ENCODE measurements at regions not wholly inside any gene's neighbourhood (a gene's known extent, or its start where the extent isn't known, plus 50 kb on each side); places are given as distances from the start of the nearest gene placed in this dataset.
A peak's percentile ranks its signal among the peaks of the same experiment; 100 is the strongest.
"Not testable (repeated sequence)": the region's sequence is repeated elsewhere in the genome, so short reads cannot be mapped to it uniquely, and the experiment has no call there.

DNA sequence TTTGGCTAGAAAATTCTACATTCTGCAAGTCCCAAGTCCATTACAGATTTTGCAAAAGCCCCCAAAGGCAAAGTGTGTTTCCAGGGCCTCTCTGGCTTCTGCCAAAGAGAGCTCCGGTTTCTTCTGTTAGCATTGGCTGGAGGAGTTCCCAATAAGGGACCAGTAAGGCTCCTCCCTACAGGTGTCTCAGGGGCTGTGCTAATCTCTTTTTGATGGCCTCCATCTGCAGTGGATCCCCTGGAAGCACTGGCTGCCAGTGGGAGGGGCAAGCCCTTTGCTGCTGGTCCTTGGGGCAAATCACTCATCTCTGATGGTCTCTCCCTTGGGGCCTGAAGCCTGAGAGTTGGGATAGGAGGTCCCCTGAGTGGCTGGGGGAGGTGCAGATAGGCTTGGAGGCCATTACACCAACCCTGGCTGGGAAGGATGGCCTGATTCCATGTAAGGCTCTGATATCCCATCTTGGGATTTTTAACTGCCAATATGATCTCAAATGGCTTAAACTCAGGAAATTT lies 89.1 kb upstream of the USP24 start:
- DNase-seq (ENCODE audit: low read depth), result no peak

GRCh38 chr1:55302972-55303371 lies 87.8 kb upstream of the USP24 start:
- no peak for DNase-seq (ENCODE audit: low read depth)

DNA sequence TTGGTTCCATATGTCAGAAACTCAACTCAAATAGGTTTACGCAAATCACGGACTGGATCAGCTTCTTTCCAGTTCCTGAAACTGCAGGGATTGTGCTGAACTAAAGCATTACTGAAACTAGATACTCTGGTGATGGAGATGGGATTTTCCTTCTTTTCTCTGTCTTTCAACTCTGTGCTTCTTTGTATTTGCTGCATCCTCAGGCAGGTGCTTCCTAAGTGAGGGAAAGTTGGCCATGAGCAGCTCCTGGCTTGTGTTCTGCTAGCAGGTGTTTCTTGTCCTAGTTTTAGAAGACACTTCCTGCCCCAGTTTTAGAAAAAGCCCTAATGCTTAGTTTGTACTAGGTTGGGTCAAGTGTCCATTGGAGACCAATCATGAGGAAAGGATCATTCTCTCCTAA lies 86.7 kb upstream of the USP24 start:
- no peak for DNase-seq (ENCODE audit: low read depth)

- no peak for DNase-seq (ENCODE audit: low read depth)
These were observed 85.8 kb upstream of the USP24 start for GRCh38 chr1:55300975-55301374.

DNA sequence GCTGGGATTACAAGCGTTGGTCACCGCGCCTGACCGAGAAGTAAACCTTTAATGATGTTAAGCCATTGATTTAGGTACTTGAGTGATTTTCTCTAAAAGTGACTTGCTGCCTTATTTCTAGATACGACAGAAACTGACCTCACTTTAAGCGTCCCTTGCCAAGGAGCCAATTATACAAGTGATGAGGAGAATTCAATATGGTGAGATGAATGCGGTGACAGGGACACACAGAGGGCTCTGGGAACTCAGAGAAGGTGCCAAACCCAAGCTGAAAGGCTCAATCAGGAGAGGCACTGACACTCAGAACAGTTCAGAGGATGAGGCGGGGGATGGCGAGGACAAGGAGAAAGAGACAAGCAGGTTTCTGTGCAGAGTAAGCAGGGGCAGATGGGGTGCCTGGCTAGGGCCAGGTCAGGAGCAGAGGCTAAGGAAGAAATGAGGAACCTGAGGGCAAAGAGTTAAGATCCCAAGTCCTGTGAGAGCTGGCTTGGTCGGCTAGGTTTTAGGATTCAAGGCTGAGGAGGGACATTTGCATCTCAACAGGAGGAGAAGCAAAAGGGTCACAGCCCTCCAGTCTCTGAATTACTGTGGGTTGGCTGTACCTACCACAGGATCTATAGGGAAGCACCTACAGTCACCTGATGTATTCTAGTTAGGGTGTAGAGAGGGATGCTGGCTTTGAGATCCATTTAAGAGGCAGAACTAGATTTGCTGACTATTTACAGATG lies 83.2 kb upstream of the USP24 start:
- DNase-seq (ENCODE audit: low read depth), result no peak

DNA sequence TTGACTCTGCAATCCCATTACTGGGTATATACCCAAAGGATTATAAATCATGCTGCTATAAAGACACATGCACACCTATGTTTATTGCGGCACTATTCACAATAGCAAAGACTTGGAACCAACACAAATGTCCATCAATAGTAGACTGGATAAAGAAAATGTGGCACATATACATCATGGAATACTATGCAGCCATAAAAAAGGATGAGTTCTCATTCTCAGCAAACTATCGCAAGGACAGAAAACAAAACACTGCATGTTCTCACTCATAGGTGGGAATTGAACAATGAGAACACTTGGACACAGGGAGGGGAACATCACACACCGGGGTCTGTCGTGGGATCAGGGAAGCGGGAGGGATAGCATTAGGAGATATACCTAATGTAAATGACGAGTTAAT lies 81.1 kb upstream of the USP24 start:
- not testable (repeated sequence) for DNase-seq (ENCODE audit: low read depth)

GRCh38 chr1:55289614-55290013 lies 74.5 kb upstream of the USP24 start:
- DNase-seq (ENCODE audit: low read depth), result no peak

GRCh38 chr1:55289042-55289441 lies 73.9 kb upstream of the USP24 start:
- no peak for DNase-seq (ENCODE audit: low read depth)

DNA sequence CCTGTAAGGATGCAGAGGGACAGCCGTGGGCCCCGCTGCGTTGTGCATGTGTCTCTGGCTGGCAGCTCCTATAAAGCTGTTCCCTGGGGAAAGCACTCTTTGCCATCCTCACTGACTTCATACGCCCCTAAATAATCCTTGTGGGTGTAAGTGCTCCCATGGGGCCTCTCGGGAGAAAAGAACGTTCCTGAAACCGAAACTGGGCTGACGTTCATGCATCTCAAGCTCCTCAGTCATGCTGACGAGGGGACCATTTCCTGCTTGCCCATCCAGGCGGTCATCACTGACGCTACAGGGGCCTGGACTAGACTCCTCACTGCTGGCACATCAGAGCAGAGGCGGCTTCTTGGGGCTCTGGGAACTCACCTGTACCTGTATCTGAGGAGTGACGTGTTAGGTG lies 73.1 kb upstream of the USP24 start:
- DNase-seq (ENCODE audit: low read depth), result no peak

DNA sequence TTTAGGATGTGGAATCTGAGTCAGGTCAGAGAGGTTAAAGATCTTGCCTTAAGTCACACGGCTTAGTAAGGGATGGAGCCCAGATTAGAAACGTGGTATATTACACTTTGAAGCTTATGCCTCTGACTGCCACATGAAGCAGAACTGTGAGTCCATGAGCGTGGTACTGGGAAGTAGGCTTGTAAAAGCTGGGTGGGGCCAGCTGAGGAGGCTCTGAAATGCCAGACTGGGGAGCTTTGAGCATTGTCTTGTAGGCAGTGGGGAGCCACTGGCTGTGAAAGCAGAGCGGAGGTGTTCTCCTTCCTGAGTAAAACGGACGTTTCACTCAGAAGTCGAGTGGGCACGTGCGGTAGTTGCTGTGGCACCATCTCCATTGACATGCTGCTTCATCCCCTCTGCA lies 72.6 kb upstream of the USP24 start:
- no peak for DNase-seq (ENCODE audit: low read depth)

GRCh38 chr1:55286856-55287602 lies 71.9 kb upstream of the USP24 start:
- no peak for DNase-seq (ENCODE audit: low read depth)

DNA sequence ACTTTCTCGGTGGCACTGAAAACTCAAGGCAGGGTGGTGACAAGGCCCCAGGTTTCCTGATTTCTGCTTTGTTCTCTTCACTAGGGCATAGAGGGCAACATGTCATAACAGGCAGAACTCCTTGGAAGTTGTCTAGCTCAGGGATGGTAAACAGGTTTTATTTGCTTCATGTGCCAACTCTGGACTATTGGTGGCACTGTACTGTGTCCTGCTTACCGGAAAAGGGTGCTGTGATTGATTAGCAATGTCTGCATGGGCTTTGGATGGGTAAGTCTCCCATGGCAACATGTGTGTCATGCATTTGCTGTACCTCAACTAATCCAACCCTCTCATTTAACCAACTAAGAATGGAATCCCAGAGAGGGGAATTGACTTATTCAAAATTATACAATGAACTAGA lies 70.7 kb upstream of the USP24 start:
- no peak for DNase-seq (ENCODE audit: low read depth)

DNA sequence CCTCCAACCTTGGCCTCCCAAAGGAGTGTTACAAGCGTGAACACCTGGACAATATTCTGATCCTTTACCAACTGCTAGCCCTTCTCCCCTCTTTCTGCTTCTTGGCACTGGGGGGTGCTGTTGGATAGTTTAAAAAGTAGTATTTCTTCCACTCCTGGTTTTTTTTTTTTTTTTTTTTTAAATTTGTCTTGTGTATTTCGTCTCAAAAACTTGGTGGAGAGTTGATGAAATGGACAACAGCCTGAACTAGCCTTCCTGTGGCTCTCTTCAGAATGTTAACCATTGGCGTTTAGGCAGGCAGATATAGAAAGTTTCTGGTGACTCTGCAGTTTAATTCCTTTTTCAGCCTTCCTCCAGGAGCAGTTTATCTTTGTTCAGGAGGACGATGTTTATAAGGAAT lies 69.7 kb upstream of the USP24 start:
- DNase-seq (ENCODE audit: low read depth), result no peak

GRCh38 chr1:55282058-55282457 lies 66.9 kb upstream of the USP24 start:
- DNase-seq (ENCODE audit: low read depth), result no peak

DNA sequence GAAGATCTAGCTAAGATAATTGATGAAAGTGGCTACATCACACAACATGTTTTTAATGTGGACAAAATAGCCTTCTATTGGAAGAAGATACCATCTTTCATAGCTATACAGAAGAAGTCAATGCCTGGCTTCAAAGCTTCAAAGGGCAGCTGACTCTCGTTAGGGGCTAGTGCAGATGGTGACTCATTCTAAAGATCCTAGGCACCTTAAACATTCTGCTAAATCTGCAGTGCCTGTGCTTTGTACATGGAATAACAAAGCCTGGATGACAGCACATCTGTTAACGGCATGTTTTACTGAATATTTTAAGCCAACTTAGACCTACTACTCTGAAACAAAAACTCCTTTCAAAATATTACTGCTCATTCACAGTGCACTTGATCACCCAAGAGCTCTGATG lies 65.6 kb upstream of the USP24 start:
- DNase-seq (ENCODE audit: low read depth), result no peak

GRCh38 chr1:55279627-55280026 lies 64.5 kb upstream of the USP24 start:
- DNase-seq (ENCODE audit: low read depth), result no peak

GRCh38 chr1:55278378-55278777 lies 63.2 kb upstream of the USP24 start:
- DNase-seq (ENCODE audit: low read depth), result no peak

GRCh38 chr1:55277377-55278130 lies 62.4 kb upstream of the USP24 start:
- DNase-seq (ENCODE audit: low read depth), result peak; percentile 73

DNA sequence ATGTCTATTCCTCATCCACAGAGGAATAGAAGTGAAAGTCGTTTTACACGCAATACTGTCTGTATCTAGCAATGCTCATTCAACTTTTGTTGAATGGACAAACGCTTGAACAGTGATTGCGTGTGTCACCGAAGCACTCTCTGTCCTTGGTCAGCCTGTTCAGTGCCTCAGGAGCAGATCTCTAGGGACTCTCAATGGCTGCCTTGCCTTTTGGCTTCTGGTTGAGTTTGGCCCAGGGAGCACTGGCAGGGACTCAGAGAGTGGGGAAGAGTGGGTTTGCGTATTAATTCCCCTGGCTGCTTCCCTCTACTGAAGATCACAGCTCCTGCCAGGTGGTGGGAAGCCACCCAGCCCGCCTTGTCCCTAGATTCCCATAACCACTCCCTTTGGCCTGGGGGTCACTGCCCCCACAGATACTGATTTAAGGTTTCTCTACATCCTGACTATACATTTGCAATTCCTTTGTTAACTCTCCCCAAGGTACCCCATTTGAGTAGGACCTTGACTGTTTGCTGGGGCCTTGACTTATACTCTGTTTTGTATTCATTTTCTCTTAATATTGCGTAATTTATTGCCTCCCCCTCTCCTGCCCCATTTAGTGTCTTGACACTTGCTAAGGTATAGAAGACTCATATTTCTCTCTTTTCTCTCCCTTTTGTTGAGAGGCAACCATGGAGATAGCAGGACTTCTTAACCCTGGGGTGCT lies 61.7 kb upstream of the USP24 start:
- no peak for DNase-seq (ENCODE audit: low read depth)

GRCh38 chr1:55275941-55276341 lies 60.8 kb upstream of the USP24 start:
- DNase-seq (ENCODE audit: low read depth), result no peak

DNA sequence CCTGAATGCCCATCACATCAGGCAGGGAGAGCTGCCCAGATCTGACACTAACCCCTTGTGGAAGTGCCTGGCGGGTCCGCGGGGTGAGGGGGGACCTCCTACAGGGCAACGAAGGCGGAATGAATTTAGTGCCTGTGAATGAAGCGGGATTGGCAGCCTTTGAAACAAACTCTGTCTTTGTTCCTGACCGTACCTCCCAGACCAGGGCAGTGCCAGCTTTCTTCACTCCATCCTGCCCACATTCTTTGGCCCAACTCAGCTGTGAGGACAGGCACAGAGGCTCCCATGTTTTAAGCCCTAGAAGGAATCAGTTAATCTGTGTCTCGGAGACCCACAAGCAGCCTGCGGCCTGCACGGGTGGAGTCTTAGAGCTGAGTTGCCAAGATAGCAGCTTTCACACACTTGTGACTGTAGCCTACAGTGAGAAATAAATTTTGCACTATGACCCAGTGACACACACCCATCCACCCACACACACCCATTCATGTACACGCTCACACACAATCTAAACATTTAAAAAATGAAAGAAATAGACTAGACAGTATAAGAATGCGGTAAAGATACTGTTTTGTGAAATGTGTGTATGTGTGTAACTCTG lies 60.1 kb upstream of the USP24 start:
- DNase-seq (ENCODE audit: low read depth), result no peak

GRCh38 chr1:55272994-55273393 lies 57.8 kb upstream of the USP24 start:
- no peak for DNase-seq (ENCODE audit: low read depth)
